OCI-LY3 (cell line): ENCODE measurements at regions not wholly inside any gene's neighbourhood (a gene's known extent, or its start where the extent isn't known, plus 50 kb on each side); places are given as distances from the start of the nearest gene placed in this dataset.

ENCODE experiments used
- H2AFZ ChIP-seq: fragments of 200-600, 300-600 bp; shearing (Covaris generic); 2 replicates; pipeline ENCODE4 v1.6.0; 2014; ENCODE audit warnings: antibody characterized with exemption, low read depth, low read length
- H3K27ac ChIP-seq: fragments of 200-600, 300-600 bp; sonication (generic); 2 replicates; pipeline ENCODE4 v1.5.1; 2014; ENCODE audit warnings: mild to moderate bottlenecking, low read length, moderate library complexity, mixed read lengths
- H3K27me3 ChIP-seq: fragments of 200-600, 300-600 bp; sonication (generic); 2 replicates; pipeline ENCODE4 v1.6.1; 2014; ENCODE audit warnings: low read depth, low read length, mixed read lengths
- H3K36me3 ChIP-seq: fragments of 200-600, 300-600 bp; sonication (generic); replicated peaks from 2 replicates; pipeline ENCODE3; 2014; ENCODE audit warnings: low read depth, low read length, mixed read lengths
- H3K4me1 ChIP-seq: fragments of 300-600, 200-600 bp; sonication (generic); 2 replicates; pipeline ENCODE4 v1.6.1; 2014; ENCODE audit warnings: low read length, mixed read lengths
- H3K4me2 ChIP-seq: fragments of 200-600, 300-600 bp; sonication (generic); 2 replicates; pipeline ENCODE4 v1.6.1; 2014; ENCODE audit warnings: low read length, mixed read lengths
- H3K4me3 ChIP-seq: fragments of 300-600, 200-600 bp; sonication (generic); 2 replicates; pipeline ENCODE4 v1.5.1; 2014; ENCODE audit warnings: antibody characterized with exemption, mild to moderate bottlenecking, low read length, moderate library complexity
- H3K79me2 ChIP-seq: fragments of 300-600, 200-600 bp; shearing (Covaris generic); 2 replicates; pipeline ENCODE4 v1.6.1; 2014; ENCODE audit warnings: mild to moderate bottlenecking, low read length, mixed read lengths
- H3K9ac ChIP-seq: fragments of 300-600, 200-600 bp; shearing (Covaris generic); 2 replicates; pipeline ENCODE4 v1.6.0; 2014; ENCODE audit warnings: mild to moderate bottlenecking, low read length, moderate library complexity
- H3K9me3 ChIP-seq: fragments of 200-600, 300-600 bp; shearing (Covaris generic); 2 replicates; pipeline ENCODE4 v1.6.1; 2014; ENCODE audit warnings: low read length, mixed read lengths; ENCODE audit not compliant: insufficient read depth
- H4K20me1 ChIP-seq: fragments of 200-600, 300-600 bp; sonication (generic); 2 replicates; pipeline ENCODE4 v1.6.1; 2016; ENCODE audit warnings: low read length, mixed read lengths; ENCODE audit not compliant: insufficient read depth
- EZH2phosphoT487 ChIP-seq: fragments of 200-600 bp; shearing (Covaris generic); IDR thresholded peaks from 2 replicates; pipeline ENCODE4 v1.6.1; 2018; ENCODE audit warnings: antibody characterized with exemption, mixed run types, low read depth
- TF ChIP-seq, protein P1 (sequence below): fragments of 200-600, 300-600 bp; sonication (generic); IDR thresholded peaks from 2 replicates; pipeline ENCODE4 v1.5.1; 2014; ENCODE audit warnings: antibody characterized with exemption, low read length, low read depth

DNA sequence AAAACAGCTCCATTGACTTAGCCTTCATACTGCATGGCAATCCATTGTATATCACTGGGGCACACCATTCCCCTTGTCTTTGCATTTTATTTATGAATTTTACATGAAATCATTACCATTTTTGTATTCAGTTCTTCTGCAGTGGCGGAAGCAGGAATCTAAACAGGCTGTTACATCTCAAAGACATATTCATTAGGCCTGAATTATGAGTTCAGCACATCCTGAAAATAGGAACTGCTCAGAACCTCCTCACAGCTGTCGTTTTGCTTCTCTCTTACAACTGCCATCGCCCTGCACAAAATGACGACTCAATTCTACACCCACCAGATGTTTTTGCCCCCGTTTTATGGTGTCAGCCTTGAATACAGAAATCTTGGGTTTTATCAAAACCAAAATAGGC is 474.4 kb upstream of the MAGEB18 start:
- Histone ChIP-seq H3K27me3 (no peaks in the 10 kb centered on the region), H3K36me3 (no peaks in the 10 kb centered on the region), H3K9me3 (no peaks in the 10 kb centered on the region), H3K79me2 (no peaks in the 10 kb centered on the region), H3K27ac (no peak overlapping the region), H3K4me2 (no peak overlapping the region), H3K9ac (no peak overlapping the region), H2AFZ (no peak overlapping the region), H3K4me3 (no peak overlapping the region), H4K20me1 (no peaks in the 10 kb centered on the region), H3K4me1 (no peaks in the 10 kb centered on the region)
- TF ChIP-seq, protein P1, sequence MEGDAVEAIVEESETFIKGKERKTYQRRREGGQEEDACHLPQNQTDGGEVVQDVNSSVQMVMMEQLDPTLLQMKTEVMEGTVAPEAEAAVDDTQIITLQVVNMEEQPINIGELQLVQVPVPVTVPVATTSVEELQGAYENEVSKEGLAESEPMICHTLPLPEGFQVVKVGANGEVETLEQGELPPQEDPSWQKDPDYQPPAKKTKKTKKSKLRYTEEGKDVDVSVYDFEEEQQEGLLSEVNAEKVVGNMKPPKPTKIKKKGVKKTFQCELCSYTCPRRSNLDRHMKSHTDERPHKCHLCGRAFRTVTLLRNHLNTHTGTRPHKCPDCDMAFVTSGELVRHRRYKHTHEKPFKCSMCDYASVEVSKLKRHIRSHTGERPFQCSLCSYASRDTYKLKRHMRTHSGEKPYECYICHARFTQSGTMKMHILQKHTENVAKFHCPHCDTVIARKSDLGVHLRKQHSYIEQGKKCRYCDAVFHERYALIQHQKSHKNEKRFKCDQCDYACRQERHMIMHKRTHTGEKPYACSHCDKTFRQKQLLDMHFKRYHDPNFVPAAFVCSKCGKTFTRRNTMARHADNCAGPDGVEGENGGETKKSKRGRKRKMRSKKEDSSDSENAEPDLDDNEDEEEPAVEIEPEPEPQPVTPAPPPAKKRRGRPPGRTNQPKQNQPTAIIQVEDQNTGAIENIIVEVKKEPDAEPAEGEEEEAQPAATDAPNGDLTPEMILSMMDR = no peak
- no peak for TF ChIP-seq EZH2phosphoT487

DNA sequence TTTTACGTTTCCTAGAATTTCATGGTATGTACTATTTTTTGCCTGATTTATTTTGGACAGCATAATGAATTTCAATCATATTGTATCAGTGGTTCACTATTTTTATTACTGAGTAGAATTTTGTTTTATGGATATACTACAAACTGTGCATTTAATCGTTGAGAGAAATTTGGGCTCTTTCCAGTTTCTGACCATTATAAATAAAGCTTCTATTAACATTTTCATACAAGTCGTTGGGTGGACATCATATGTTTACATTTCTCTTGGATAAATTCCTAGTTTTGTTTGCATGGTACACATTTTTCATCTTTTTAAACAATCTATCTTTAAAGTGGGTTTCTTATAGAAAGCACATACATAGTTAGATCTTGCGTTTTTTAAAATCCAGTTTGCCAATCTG is 472.7 kb upstream of the MAGEB18 start:
- TF ChIP-seq EZH2phosphoT487 = no peak
- TF ChIP-seq, protein P1 = no peak
- Histone ChIP-seq H3K27ac (no peak overlapping the region), H3K9ac (no peak overlapping the region), H3K9me3 (no peaks in the 10 kb centered on the region), H3K4me2 (no peak overlapping the region), H3K36me3 (no peaks in the 10 kb centered on the region), H3K79me2 (no peaks in the 10 kb centered on the region), H3K4me3 (no peak overlapping the region), H2AFZ (no peak overlapping the region), H3K4me1 (no peaks in the 10 kb centered on the region), H3K27me3 (no peaks in the 10 kb centered on the region), H4K20me1 (no peaks in the 10 kb centered on the region)

DNA sequence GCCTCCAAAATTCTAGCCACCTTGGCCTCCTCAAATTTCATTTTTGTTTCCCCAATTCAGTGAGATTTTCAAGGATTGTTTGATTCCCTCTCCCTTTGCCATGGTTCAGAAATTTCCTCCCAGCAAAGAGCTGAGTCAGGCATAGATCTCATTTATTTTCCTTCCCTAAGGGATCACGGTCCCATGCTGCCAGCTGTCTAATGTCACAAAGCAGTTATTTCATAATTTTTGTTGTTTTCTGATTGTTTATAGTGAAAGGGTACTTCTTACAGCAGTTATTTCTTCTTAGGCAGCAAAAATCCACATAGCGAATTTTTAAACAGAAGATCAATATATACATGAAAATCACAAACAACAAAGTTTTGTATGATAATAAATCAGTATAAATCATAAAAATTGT is 470.5 kb upstream of the MAGEB18 start:
- no peak overlapping the region for H3K4me3 ChIP-seq

DNA sequence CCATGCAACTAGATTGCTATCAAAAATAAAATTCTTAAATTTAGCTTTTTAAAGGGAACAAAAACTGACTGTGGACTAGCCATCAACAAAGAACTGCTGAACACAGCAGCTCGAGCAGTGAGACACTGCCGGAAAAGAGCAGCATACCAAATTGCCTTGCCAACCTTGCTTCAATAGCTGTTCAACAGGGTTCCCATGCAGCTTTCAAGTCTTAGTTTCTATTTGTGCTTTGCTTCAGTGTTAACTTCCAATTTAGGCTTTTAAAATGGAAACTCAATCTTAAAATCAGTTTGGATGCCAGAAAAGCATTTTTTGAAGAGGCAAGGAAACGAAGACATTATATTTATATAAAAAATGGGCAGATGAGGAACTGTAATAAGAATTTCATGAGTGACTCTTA is 463.4 kb upstream of the MAGEB18 start:
- no peak for TF ChIP-seq EZH2phosphoT487
- TF ChIP-seq, protein P1 = no peak
- H3K4me1 ChIP-seq = no peaks in the 10 kb centered on the region

More for the DNA sequence above, 470.5 kb upstream of the MAGEB18 start:
- no peak for TF ChIP-seq EZH2phosphoT487
- TF ChIP-seq, protein P1 = no peak
- Histone ChIP-seq H3K79me2 (no peaks in the 10 kb centered on the region), H4K20me1 (no peaks in the 10 kb centered on the region), H3K27me3 (no peaks in the 10 kb centered on the region), H3K27ac (no peak overlapping the region), H3K36me3 (no peaks in the 10 kb centered on the region), H2AFZ (no peak overlapping the region), H3K4me2 (no peak overlapping the region), H3K9me3 (no peaks in the 10 kb centered on the region), H3K9ac (no peak overlapping the region), H3K4me1 (no peaks in the 10 kb centered on the region)

More for the DNA sequence above, 463.4 kb upstream of the MAGEB18 start:
- Histone ChIP-seq H3K27me3 (no peaks in the 10 kb centered on the region), H3K79me2 (no peaks in the 10 kb centered on the region), H3K9me3 (no peaks in the 10 kb centered on the region), H3K4me3 (no peak overlapping the region), H3K9ac (no peak overlapping the region), H3K27ac (no peak overlapping the region), H3K4me2 (no peak overlapping the region), H4K20me1 (no peaks in the 10 kb centered on the region), H3K36me3 (no peaks in the 10 kb centered on the region), H2AFZ (no peak overlapping the region)
